Calu3 (cell line): ENCODE measurements at regions not wholly inside any gene's neighbourhood (a gene's known extent, or its start where the extent isn't known, plus 50 kb on each side); places are given as distances from the start of the nearest gene placed in this dataset.

Experiments
- BruUV-seq: library from RNA; stranded (reverse); fragments of 400-500 nt; replicated peaks from 2 replicates; lab custom pipeline; 2021; lab: Mats Ljungman, UMichigan
- CTCF ChIA-PET: fragments of 300-600 bp; sonication (Branson Sonifier 250); formaldehyde crosslinking; loops from one replicate; lab custom pipeline; 2022; ENCODE audit warnings: antibody characterized with exemption; lab: Charles Lee
- DNase-seq: peaks from one replicate; pipeline ENCODE4 v3.0.0; 2022
- H3K27ac Mint-ChIP-seq: one replicate; pipeline ENCODE4 v1.8.0; 2022; ENCODE audit warnings: mixed read lengths; ENCODE audit not compliant: unreplicated experiment
- H3K27me3 Mint-ChIP-seq: one replicate; pipeline ENCODE4 v1.8.0; 2022; ENCODE audit warnings: mixed read lengths; ENCODE audit not compliant: unreplicated experiment
- H3K36me3 Mint-ChIP-seq: one replicate; pipeline ENCODE4 v1.8.0; 2022; ENCODE audit warnings: mild to moderate bottlenecking, moderate library complexity, mixed read lengths; ENCODE audit not compliant: insufficient read depth, unreplicated experiment
- H3K4me1 Mint-ChIP-seq: one replicate; pipeline ENCODE4 v1.8.0; 2022; ENCODE audit warnings: mild to moderate bottlenecking, low read depth, mixed read lengths; ENCODE audit not compliant: unreplicated experiment
- H3K4me3 Mint-ChIP-seq: one replicate; pipeline ENCODE4 v1.8.0; 2022; ENCODE audit warnings: mild to moderate bottlenecking, low read depth, moderate library complexity, mixed read lengths; ENCODE audit not compliant: unreplicated experiment
- H3K9me3 Mint-ChIP-seq: one replicate; pipeline ENCODE4 v1.8.0; 2022; ENCODE audit warnings: low read depth, mixed read lengths; ENCODE audit not compliant: unreplicated experiment
- intact Hi-C: fragments of 100-400 bp; cut with micrococcal nuclease; formaldehyde crosslinking; loops from one replicate; pipeline ENCODE4 v1.10.0; 2022; ENCODE audit not compliant: unreplicated experiment
- TF ChIP-seq, protein P1 (sequence below): fragments of 200-600 bp; IDR thresholded peaks from one replicate; pipeline ENCODE4 v1.8.0; 2022; ENCODE audit warnings: antibody characterized with exemption; ENCODE audit not compliant: unreplicated experiment

DNA sequence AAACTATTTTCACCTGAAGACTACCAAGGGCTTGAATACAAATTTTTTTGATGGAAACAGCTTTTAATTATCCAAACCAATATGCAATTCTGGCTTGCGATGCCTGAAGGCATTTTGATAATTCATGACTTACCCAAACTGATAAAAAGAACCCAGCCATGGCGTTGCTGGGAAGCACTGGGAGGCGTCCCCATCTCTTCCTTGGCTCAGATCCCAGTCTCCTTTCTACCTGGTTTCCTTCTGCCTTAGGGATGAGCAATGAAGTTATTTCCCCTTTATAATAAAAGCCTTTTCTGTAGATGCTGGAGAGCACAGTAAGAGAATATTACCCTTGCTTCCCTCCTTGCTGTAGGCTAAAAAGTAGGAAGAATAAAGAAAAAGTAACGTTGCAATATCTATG is 129.1 kb upstream of the ANK3 start:
- Mint-ChIP-seq H3K27me3 (no peaks in the 10 kb centered on the region), H3K36me3 (no peaks in the 10 kb centered on the region), H3K4me1 (peaks cover 8% of the 10 kb centered on the region), H3K9me3 (no peaks in the 10 kb centered on the region), H3K4me3 (no peak overlapping the region), H3K27ac (no peak overlapping the region)
- intact Hi-C loops = no loop called here
- DNase-seq = no peak
- CTCF ChIA-PET = no interaction called here
- TF ChIP-seq, protein P1, sequence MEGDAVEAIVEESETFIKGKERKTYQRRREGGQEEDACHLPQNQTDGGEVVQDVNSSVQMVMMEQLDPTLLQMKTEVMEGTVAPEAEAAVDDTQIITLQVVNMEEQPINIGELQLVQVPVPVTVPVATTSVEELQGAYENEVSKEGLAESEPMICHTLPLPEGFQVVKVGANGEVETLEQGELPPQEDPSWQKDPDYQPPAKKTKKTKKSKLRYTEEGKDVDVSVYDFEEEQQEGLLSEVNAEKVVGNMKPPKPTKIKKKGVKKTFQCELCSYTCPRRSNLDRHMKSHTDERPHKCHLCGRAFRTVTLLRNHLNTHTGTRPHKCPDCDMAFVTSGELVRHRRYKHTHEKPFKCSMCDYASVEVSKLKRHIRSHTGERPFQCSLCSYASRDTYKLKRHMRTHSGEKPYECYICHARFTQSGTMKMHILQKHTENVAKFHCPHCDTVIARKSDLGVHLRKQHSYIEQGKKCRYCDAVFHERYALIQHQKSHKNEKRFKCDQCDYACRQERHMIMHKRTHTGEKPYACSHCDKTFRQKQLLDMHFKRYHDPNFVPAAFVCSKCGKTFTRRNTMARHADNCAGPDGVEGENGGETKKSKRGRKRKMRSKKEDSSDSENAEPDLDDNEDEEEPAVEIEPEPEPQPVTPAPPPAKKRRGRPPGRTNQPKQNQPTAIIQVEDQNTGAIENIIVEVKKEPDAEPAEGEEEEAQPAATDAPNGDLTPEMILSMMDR = no peak
- no TSS peak for BruUV-seq

GRCh38 chr10:60517805-60518204 is 128.1 kb upstream of the ANK3 start:
- DNase-seq = no peak
- Mint-ChIP-seq H3K4me1 (peaks cover 8% of the 10 kb centered on the region), H3K9me3 (no peaks in the 10 kb centered on the region), H3K4me3 (no peak overlapping the region), H3K27me3 (no peaks in the 10 kb centered on the region), H3K36me3 (no peaks in the 10 kb centered on the region), H3K27ac (no peak overlapping the region)
- TF ChIP-seq, protein P1 = no peak
- intact Hi-C loops = no loop called here
- CTCF ChIA-PET = no interaction called here
- no TSS peak for BruUV-seq

DNA sequence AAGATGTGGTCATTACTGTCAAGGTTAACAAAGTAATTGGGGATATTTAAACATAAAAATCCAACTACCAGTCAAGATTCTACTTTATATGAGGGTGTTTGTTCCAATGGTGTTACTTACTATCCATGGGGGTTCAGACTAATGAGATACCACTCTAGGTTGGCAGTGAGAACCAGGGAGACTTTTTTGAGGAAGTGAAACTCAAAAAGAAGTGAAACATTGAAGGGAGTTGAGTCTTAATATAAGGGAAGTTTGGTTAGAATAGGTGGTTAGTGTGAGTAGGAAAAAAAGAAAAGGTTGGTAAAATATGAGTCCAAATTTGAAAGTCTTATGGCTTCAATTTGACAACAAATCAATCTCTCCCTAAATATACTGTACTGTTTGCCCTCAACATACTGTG is 123.6 kb upstream of the ANK3 start:
- no TSS peak for BruUV-seq
- intact Hi-C loops = no loop called here
- no peaks in the 10 kb centered on the region for H3K4me1 Mint-ChIP-seq
- TF ChIP-seq, protein P1 = no peak
- no peak overlapping the region for H3K27ac Mint-ChIP-seq
- H3K4me3 Mint-ChIP-seq = no peak overlapping the region
- CTCF ChIA-PET = no interaction called here
- no peaks in the 10 kb centered on the region for H3K9me3 Mint-ChIP-seq
- no peak for DNase-seq
- no peaks in the 10 kb centered on the region for H3K36me3 Mint-ChIP-seq
- H3K27me3 Mint-ChIP-seq = no peaks in the 10 kb centered on the region

- no peaks in the 10 kb centered on the region for H3K27me3 Mint-ChIP-seq
- CTCF ChIA-PET = interaction anchor here (0.6 kb wide), 1 partner anchor 211 kb away, joined by 4 read pairs; no protein-coding TSS in a partner anchor
- H3K9me3 Mint-ChIP-seq = no peaks in the 10 kb centered on the region
- H3K4me3 Mint-ChIP-seq = no peak overlapping the region
- H3K36me3 Mint-ChIP-seq = no peaks in the 10 kb centered on the region
- no peaks in the 10 kb centered on the region for H3K4me1 Mint-ChIP-seq
- no peak for DNase-seq
- no TSS peak for BruUV-seq
- intact Hi-C loops = no loop called here
- H3K27ac Mint-ChIP-seq = no peak overlapping the region
- TF ChIP-seq, protein P1 = no peak
These were observed 122.0 kb upstream of the ANK3 start for GRCh38 chr10:60511477-60512229.
